SU-DHL-6 (cell line): ENCODE measurements at regions not wholly inside any gene's neighbourhood (a gene's known extent, or its start where the extent isn't known, plus 50 kb on each side); places are given as distances from the start of the nearest gene placed in this dataset.

Experiments used
- EZH2phosphoT487 ChIP-seq: fragments of 200-600 bp; sonication (generic), shearing (Covaris generic); conservative IDR thresholded peaks from 2 replicates; pipeline ENCODE4 v1.6.1; 2018; ENCODE audit warnings: mild to moderate bottlenecking, antibody characterized with exemption, low read length, moderate library complexity, mixed read lengths
- TF ChIP-seq, protein P1 (sequence below): fragments of 200-600 bp; sonication (generic); IDR thresholded peaks from one replicate; pipeline ENCODE4 v1.5.1; 2017; ENCODE audit warnings: antibody characterized with exemption, mild to moderate bottlenecking, low read length, moderate library complexity; ENCODE audit not compliant: insufficient read depth, poor library complexity, severe bottlenecking

DNA sequence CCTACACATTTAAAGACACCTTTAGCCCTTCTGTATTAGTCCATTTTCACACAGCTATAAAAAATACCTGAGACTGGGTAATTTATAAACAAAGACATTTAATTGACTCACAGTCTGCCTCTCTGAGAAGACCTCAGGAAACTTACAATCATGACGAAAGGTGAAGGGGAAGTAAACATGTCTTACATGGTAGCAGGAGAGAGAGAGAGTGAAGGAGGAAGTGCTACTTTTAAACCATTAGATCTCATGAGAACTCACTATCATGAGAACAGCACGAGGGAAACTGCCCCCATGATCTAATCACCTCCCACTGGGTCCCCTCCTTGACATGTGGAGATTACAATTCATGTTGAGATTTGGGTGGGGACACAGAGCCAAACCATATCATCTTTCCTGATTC is 946.6 kb downstream of the SLC4A3 start:
- TF ChIP-seq, protein P1, sequence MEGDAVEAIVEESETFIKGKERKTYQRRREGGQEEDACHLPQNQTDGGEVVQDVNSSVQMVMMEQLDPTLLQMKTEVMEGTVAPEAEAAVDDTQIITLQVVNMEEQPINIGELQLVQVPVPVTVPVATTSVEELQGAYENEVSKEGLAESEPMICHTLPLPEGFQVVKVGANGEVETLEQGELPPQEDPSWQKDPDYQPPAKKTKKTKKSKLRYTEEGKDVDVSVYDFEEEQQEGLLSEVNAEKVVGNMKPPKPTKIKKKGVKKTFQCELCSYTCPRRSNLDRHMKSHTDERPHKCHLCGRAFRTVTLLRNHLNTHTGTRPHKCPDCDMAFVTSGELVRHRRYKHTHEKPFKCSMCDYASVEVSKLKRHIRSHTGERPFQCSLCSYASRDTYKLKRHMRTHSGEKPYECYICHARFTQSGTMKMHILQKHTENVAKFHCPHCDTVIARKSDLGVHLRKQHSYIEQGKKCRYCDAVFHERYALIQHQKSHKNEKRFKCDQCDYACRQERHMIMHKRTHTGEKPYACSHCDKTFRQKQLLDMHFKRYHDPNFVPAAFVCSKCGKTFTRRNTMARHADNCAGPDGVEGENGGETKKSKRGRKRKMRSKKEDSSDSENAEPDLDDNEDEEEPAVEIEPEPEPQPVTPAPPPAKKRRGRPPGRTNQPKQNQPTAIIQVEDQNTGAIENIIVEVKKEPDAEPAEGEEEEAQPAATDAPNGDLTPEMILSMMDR, result no peak
- TF ChIP-seq EZH2phosphoT487, result no peak
